ENCODE measurements at regions not wholly inside any gene's neighbourhood (a gene's known extent, or its start where the extent isn't known, plus 50 kb on each side); places are given as distances from the start of the nearest gene placed in this dataset.

DNA sequence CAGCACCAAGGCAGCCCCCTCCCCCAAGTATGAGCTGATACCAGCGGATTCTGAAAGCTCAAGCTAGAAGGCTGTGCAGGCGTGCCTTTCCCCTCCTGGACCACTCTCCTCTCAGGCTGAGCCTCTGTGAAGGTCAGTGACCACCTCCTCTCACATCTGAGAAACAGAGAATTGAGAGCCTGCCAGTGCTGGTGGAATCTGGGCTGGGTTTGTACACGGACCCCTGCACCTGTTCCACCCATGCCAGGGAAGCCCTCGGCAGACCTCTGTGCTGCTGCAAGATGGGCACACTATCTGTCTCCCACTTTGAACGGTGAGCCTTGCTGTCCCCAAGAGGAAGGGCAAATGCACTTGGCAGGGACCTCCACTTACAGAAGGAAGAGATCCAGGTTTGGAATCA, 54.7 kb upstream of the SDK2 start:
- H3K9ac ChIP-seq (ENCODE audit: low read length): no peak overlapping the region
- no peaks in the 10 kb centered on the region for H4K20me1 ChIP-seq (ENCODE audit: insufficient read depth, low read length)
- no peaks in the 10 kb centered on the region for H3K4me1 ChIP-seq (ENCODE audit: low read length)
- no peaks in the 10 kb centered on the region for H3K27me3 ChIP-seq (ENCODE audit: low read depth, low read length)
- no peak overlapping the region for H2AFZ ChIP-seq (ENCODE audit: low read depth, low read length)
- no peak overlapping the region for H3K4me2 ChIP-seq (ENCODE audit: low read length)
- no peak for TF ChIP-seq CTCF (IDR thresholded peaks at IDR 0.05; ENCODE audit: low read depth, low read length)
- TF ChIP-seq EZH2phosphoT487 (IDR thresholded peaks at IDR 0.05; ENCODE audit: low read depth): no peak
- no peak overlapping the region for H3K27ac ChIP-seq (ENCODE audit: low read length)
- no peak overlapping the region for H3K4me3 ChIP-seq (ENCODE audit: low read length)
- no peaks in the 10 kb centered on the region for H3K36me3 ChIP-seq (replicated peaks; ENCODE audit: low read depth, low read length)
- H3K79me2 ChIP-seq (ENCODE audit: low read length): no peaks in the 10 kb centered on the region
- no peaks in the 10 kb centered on the region for H3K9me3 ChIP-seq (ENCODE audit: insufficient read depth, low read length)

DNA sequence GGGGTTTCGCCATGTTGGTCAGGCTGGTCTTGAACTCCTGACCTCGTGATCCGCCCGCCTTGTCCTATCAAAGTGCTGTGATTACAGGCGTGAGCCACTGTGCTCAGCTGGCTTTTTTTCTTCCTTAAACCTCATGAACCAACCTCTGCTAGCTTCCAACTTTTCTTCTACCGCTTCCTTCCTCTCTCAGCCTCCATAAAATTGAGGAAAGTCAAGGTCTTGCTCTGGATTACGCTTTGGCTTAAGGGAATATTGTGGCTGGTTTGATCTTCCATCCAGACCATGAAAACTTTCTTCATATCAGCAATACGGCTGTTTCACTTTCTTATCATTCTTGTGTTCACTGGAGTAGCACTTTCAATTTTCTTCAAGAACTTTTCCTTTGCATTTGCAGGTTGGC, 57.5 kb upstream of the SDK2 start:
- Histone ChIP-seq H3K4me3 (ENCODE audit: low read length) (no peak overlapping the region), H3K4me1 (ENCODE audit: low read length) (no peaks in the 10 kb centered on the region), H3K27me3 (ENCODE audit: low read depth, low read length) (no peaks in the 10 kb centered on the region), H4K20me1 (ENCODE audit: insufficient read depth, low read length) (no peaks in the 10 kb centered on the region), H3K27ac (ENCODE audit: low read length) (no peak overlapping the region), H3K9me3 (ENCODE audit: insufficient read depth, low read length) (no peaks in the 10 kb centered on the region), H3K36me3 (replicated peaks; ENCODE audit: low read depth, low read length) (no peaks in the 10 kb centered on the region), H3K4me2 (ENCODE audit: low read length) (no peak overlapping the region), H3K79me2 (ENCODE audit: low read length) (no peaks in the 10 kb centered on the region), H3K9ac (ENCODE audit: low read length) (no peak overlapping the region), H2AFZ (ENCODE audit: low read depth, low read length) (no peak overlapping the region)
- no peak for TF ChIP-seq CTCF (IDR thresholded peaks at IDR 0.05; ENCODE audit: low read depth, low read length)
- TF ChIP-seq EZH2phosphoT487 (IDR thresholded peaks at IDR 0.05; ENCODE audit: low read depth): no peak

GRCh38 chr17:73703192-73703591, 58.9 kb upstream of the SDK2 start:
- H3K4me1 ChIP-seq (ENCODE audit: low read length): no peaks in the 10 kb centered on the region
- no peaks in the 10 kb centered on the region for H4K20me1 ChIP-seq (ENCODE audit: insufficient read depth, low read length)
- H3K27me3 ChIP-seq (ENCODE audit: low read depth, low read length): no peaks in the 10 kb centered on the region; the same call in 1 of the 2 replicates
- no peak for TF ChIP-seq EZH2phosphoT487 (IDR thresholded peaks at IDR 0.05; ENCODE audit: low read depth)
- H3K9ac ChIP-seq (ENCODE audit: low read length): no peak overlapping the region
- no peaks in the 10 kb centered on the region for H3K9me3 ChIP-seq (ENCODE audit: insufficient read depth, low read length)
- no peak overlapping the region for H3K4me3 ChIP-seq (ENCODE audit: low read length)
- H3K36me3 ChIP-seq (replicated peaks; ENCODE audit: low read depth, low read length): no peaks in the 10 kb centered on the region
- no peaks in the 10 kb centered on the region for H3K79me2 ChIP-seq (ENCODE audit: low read length)
- H2AFZ ChIP-seq (ENCODE audit: low read depth, low read length): no peak overlapping the region
- no peak overlapping the region for H3K4me2 ChIP-seq (ENCODE audit: low read length)
- H3K27ac ChIP-seq (ENCODE audit: low read length): no peak overlapping the region

GRCh38 chr17:73703917-73704316, 59.7 kb upstream of the SDK2 start:
- no peak overlapping the region for H3K27ac ChIP-seq (ENCODE audit: low read length)
- H4K20me1 ChIP-seq (ENCODE audit: insufficient read depth, low read length): no peaks in the 10 kb centered on the region
- TF ChIP-seq CTCF (IDR thresholded peaks at IDR 0.05; ENCODE audit: low read depth, low read length) (no peak), EZH2phosphoT487 (IDR thresholded peaks at IDR 0.05; ENCODE audit: low read depth) (no peak)
- no peak overlapping the region for H3K4me3 ChIP-seq (ENCODE audit: low read length)
- no peak overlapping the region for H2AFZ ChIP-seq (ENCODE audit: low read depth, low read length)
- H3K36me3 ChIP-seq (replicated peaks; ENCODE audit: low read depth, low read length): no peaks in the 10 kb centered on the region
- H3K27me3 ChIP-seq (ENCODE audit: low read depth, low read length): no peaks in the 10 kb centered on the region; the same call in 1 of the 2 replicates
- H3K9ac ChIP-seq (ENCODE audit: low read length): no peak overlapping the region
- no peak overlapping the region for H3K4me2 ChIP-seq (ENCODE audit: low read length)
- no peaks in the 10 kb centered on the region for H3K9me3 ChIP-seq (ENCODE audit: insufficient read depth, low read length)
- H3K79me2 ChIP-seq (ENCODE audit: low read length): no peaks in the 10 kb centered on the region
- H3K4me1 ChIP-seq (ENCODE audit: low read length): no peaks in the 10 kb centered on the region

GRCh38 chr17:73705594-73705993, 61.3 kb upstream of the SDK2 start:
- no peaks in the 10 kb centered on the region for H4K20me1 ChIP-seq (ENCODE audit: insufficient read depth, low read length)
- no peaks in the 10 kb centered on the region for H3K79me2 ChIP-seq (ENCODE audit: low read length)
- H3K27me3 ChIP-seq (ENCODE audit: low read depth, low read length): no peaks in the 10 kb centered on the region; the same call in 1 of the 2 replicates
- H2AFZ ChIP-seq (ENCODE audit: low read depth, low read length): no peak overlapping the region
- H3K9me3 ChIP-seq (ENCODE audit: insufficient read depth, low read length): no peaks in the 10 kb centered on the region
- H3K9ac ChIP-seq (ENCODE audit: low read length): no peak overlapping the region
- no peak overlapping the region for H3K4me2 ChIP-seq (ENCODE audit: low read length)
- H3K4me3 ChIP-seq (ENCODE audit: low read length): no peak overlapping the region
- no peak for TF ChIP-seq EZH2phosphoT487 (IDR thresholded peaks at IDR 0.05; ENCODE audit: low read depth)
- TF ChIP-seq CTCF (IDR thresholded peaks at IDR 0.05; ENCODE audit: low read depth, low read length): no peak
- H3K4me1 ChIP-seq (ENCODE audit: low read length): no peaks in the 10 kb centered on the region
- H3K36me3 ChIP-seq (replicated peaks; ENCODE audit: low read depth, low read length): no peaks in the 10 kb centered on the region
- H3K27ac ChIP-seq (ENCODE audit: low read length): no peak overlapping the region

All from OCI-LY3 (cell line).